HepG2 (cell line): ENCODE measurements at regions not wholly inside any gene's neighbourhood (a gene's known extent, or its start where the extent isn't known, plus 50 kb on each side); places are given as distances from the start of the nearest gene placed in this dataset.

Experiments used
- MEF2D ChIP-seq: sonication (generic); formaldehyde crosslinking; IDR thresholded peaks from 2 replicates; pipeline ENCODE4 v1.5.1; 2020; ENCODE audit warnings: mild to moderate bottlenecking, missing genetic modification reagents
- NFKB2 ChIP-seq: sonication (generic); formaldehyde crosslinking; IDR thresholded peaks from 2 replicates; pipeline ENCODE4 v1.4.0; 2020; ENCODE audit warnings: missing genetic modification reagents, borderline replicate concordance
- NR2F1 ChIP-seq, 2 experiments: fragments of 450-650 bp in 1 of 2; formaldehyde crosslinking in 1 of 2; IDR thresholded peaks; 2 replicates each; pipeline versions ENCODE4 v1.5.0 to v1.6.1; 2016 to 2020; ENCODE audit warnings: mild to moderate bottlenecking in 1 of 2, missing compliant biosample characterization in 1 of 2, missing genetic modification reagents in 1 of 2, moderate library complexity in 1 of 2
- POLR2A ChIP-seq, 2 experiments: IDR thresholded peaks; 2 replicates each; pipeline ENCODE4 v1.6.1; 2011; ENCODE audit warnings: low read depth in 2 of 2, low read length in 2 of 2, mild to moderate bottlenecking in 1 of 2, moderate library complexity in 1 of 2; ENCODE audit not compliant: insufficient read depth in 1 of 2
- RNF2 ChIP-seq: fragments of 450-650 bp; conservative IDR thresholded peaks from 2 replicates; pipeline ENCODE4 v1.6.1; 2016; ENCODE audit warnings: low read depth
- ZNF263 ChIP-seq: sonication (generic); formaldehyde crosslinking; IDR thresholded peaks from 2 replicates; pipeline ENCODE4 v1.4.0; 2020; ENCODE audit warnings: missing genetic modification reagents
- ZNF34 ChIP-seq: sonication (generic); formaldehyde crosslinking; IDR thresholded peaks from 2 replicates; pipeline ENCODE4 v1.4.0; 2020; ENCODE audit warnings: mild to moderate bottlenecking, missing genetic modification reagents, borderline replicate concordance
- ZNF546 ChIP-seq: sonication (generic); formaldehyde crosslinking; conservative IDR thresholded peaks from 2 replicates; pipeline ENCODE4 v1.8.1; 2023; ENCODE audit warnings: mild to moderate bottlenecking, missing genetic modification reagents
- ZNF614 ChIP-seq: IDR thresholded peaks from 2 replicates; pipeline ENCODE4 v1.6.1; 2018; ENCODE audit warnings: missing biosample characterization, missing genetic modification reagents, inconsistent platforms, borderline replicate concordance
- ZNF780A ChIP-seq: sonication (generic); formaldehyde crosslinking; IDR thresholded peaks from 2 replicates; pipeline ENCODE4 v1.8.0; 2022; ENCODE audit warnings: mild to moderate bottlenecking, missing genetic modification reagents, moderate library complexity
- TF ChIP-seq, protein P1 (sequence below): sonication (generic); formaldehyde crosslinking; IDR thresholded peaks from 2 replicates; pipeline ENCODE4 v1.5.0; 2020; ENCODE audit warnings: mild to moderate bottlenecking, missing genetic modification reagents, moderate library complexity
- TF ChIP-seq, protein P2 (sequence below): IDR thresholded peaks from 2 replicates; pipeline ENCODE4 v1.6.1; 2012; ENCODE audit warnings: low read depth, low read length, improper control_type of control experiment
- TF ChIP-seq, protein P3 (sequence below): sonication (generic); formaldehyde crosslinking; IDR thresholded peaks from 2 replicates; pipeline ENCODE4 v1.4.0; 2020; ENCODE audit warnings: missing genetic modification reagents
- TF ChIP-seq, protein P4 (sequence below): IDR thresholded peaks from 2 replicates; pipeline ENCODE4 v1.6.1; 2016; ENCODE audit warnings: missing biosample characterization, missing genetic modification reagents, low read depth

DNA sequence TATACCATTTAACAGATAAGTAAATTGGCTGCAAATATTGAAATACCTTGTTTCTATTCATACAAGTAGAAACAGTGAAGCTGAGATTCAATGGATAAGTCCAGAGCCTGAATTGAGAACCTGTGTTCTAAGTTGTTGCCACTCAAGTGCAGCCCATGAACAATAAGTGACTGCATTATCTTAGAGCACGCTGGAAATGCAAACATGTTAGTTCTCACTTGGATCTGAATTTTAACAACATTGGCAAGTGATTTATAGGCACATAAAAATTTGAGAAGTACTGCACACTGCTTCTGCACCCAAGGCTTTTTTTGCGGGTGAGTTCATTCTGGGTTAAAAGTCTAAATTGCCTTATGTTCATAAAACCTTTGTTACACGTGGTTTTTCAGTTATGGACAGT is 484.3 kb downstream of the NAV3 start:
- no peak for TF ChIP-seq ZNF614 (CRISPR knock-in tag)
- no peak for TF ChIP-seq ZNF34 (CRISPR knock-in tag)
- TF ChIP-seq RNF2 = no peak
- TF ChIP-seq ZNF263 = no peak
- TF ChIP-seq, protein P1, sequence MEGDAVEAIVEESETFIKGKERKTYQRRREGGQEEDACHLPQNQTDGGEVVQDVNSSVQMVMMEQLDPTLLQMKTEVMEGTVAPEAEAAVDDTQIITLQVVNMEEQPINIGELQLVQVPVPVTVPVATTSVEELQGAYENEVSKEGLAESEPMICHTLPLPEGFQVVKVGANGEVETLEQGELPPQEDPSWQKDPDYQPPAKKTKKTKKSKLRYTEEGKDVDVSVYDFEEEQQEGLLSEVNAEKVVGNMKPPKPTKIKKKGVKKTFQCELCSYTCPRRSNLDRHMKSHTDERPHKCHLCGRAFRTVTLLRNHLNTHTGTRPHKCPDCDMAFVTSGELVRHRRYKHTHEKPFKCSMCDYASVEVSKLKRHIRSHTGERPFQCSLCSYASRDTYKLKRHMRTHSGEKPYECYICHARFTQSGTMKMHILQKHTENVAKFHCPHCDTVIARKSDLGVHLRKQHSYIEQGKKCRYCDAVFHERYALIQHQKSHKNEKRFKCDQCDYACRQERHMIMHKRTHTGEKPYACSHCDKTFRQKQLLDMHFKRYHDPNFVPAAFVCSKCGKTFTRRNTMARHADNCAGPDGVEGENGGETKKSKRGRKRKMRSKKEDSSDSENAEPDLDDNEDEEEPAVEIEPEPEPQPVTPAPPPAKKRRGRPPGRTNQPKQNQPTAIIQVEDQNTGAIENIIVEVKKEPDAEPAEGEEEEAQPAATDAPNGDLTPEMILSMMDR = no peak
- TF ChIP-seq NFKB2 (CRISPR knock-in tag) = no peak
- TF ChIP-seq MEF2D (CRISPR knock-in tag) = no peak
- TF ChIP-seq ZNF546 = no peak
- no peak for TF ChIP-seq POLR2A (IDR thresholded peaks at IDR 0.05; ENCODE audit: insufficient read depth in 1 of 2, low read depth in 2 of 2, low read length in 2 of 2)
- no peak for TF ChIP-seq NR2F1 (CRISPR knock-in tag; IDR thresholded peaks at IDR 0.05)
- TF ChIP-seq, protein P2, sequence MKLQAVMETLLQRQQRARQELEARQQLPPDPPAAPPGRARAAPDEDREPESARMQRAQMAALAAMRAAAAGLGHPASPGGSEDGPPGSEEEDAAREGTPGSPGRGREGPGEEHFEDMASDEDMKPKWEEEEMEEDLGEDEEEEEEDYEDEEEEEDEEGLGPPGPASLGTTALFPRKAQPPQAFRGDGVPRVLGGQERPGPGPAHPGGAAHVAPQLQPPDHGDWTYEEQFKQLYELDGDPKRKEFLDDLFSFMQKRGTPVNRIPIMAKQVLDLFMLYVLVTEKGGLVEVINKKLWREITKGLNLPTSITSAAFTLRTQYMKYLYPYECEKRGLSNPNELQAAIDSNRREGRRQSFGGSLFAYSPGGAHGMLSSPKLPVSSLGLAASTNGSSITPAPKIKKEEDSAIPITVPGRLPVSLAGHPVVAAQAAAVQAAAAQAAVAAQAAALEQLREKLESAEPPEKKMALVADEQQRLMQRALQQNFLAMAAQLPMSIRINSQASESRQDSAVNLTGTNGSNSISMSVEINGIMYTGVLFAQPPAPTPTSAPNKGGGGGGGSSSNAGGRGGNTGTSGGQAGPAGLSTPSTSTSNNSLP = no peak
- TF ChIP-seq ZNF780A = no peak
- TF ChIP-seq, protein P3, sequence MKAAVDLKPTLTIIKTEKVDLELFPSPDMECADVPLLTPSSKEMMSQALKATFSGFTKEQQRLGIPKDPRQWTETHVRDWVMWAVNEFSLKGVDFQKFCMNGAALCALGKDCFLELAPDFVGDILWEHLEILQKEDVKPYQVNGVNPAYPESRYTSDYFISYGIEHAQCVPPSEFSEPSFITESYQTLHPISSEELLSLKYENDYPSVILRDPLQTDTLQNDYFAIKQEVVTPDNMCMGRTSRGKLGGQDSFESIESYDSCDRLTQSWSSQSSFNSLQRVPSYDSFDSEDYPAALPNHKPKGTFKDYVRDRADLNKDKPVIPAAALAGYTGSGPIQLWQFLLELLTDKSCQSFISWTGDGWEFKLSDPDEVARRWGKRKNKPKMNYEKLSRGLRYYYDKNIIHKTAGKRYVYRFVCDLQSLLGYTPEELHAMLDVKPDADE (CRISPR knock-in tag) = no peak
- TF ChIP-seq, protein P4, sequence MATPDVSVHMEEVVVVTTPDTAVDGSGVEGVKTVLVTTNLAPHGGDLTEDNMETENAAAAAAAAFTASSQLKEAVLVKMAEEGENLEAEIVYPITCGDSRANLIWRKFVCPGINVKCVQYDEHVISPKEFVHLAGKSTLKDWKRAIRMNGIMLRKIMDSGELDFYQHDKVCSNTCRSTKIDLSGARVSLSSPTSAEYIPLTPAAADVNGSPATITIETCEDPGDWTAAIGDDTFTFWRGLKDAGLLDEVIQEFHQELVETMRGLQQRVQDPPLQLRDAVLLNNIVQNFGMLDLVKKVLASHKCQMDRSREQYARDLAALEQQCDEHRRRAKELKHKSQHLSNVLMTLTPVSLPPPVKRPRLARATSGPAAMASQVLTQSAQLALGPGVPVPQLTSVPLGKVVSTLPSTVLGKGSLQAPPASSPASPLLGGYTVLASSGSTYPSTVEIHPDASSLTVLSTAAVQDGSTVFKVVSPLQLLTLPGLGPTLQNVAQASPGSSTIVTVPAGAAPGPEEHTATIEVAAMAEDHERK = no peak
